ENCODE measurements at regions not wholly inside any gene's neighbourhood (a gene's known extent, or its start where the extent isn't known, plus 50 kb on each side); places are given as distances from the start of the nearest gene placed in this dataset.

DNA sequence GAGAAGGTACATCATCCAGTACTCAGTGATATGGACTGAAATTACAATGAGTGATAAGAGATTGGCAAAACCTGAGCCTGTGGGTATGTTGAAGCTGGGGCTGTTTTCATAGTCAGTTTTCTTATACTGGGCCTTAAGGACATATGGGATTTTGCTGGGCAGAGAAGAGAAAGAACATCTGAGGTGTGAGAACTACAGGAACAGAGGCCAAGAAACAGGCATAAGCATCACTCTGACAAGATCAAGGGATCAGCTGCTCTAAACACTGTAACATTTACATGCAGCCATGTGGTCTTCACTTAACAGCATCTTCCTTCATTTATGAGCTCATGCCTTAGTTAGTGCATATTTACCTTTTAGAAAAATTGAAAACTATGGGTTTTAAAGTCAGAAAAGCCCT lies 220.0 kb downstream of the TRIM36 start:
- intact Hi-C loops (cut with DNase I; ENCODE audit: low total_unique reads), result no loop called here
- TF ChIP-seq, protein P1, sequence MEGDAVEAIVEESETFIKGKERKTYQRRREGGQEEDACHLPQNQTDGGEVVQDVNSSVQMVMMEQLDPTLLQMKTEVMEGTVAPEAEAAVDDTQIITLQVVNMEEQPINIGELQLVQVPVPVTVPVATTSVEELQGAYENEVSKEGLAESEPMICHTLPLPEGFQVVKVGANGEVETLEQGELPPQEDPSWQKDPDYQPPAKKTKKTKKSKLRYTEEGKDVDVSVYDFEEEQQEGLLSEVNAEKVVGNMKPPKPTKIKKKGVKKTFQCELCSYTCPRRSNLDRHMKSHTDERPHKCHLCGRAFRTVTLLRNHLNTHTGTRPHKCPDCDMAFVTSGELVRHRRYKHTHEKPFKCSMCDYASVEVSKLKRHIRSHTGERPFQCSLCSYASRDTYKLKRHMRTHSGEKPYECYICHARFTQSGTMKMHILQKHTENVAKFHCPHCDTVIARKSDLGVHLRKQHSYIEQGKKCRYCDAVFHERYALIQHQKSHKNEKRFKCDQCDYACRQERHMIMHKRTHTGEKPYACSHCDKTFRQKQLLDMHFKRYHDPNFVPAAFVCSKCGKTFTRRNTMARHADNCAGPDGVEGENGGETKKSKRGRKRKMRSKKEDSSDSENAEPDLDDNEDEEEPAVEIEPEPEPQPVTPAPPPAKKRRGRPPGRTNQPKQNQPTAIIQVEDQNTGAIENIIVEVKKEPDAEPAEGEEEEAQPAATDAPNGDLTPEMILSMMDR (IDR thresholded peaks at IDR 0.05), result no peak

DNA sequence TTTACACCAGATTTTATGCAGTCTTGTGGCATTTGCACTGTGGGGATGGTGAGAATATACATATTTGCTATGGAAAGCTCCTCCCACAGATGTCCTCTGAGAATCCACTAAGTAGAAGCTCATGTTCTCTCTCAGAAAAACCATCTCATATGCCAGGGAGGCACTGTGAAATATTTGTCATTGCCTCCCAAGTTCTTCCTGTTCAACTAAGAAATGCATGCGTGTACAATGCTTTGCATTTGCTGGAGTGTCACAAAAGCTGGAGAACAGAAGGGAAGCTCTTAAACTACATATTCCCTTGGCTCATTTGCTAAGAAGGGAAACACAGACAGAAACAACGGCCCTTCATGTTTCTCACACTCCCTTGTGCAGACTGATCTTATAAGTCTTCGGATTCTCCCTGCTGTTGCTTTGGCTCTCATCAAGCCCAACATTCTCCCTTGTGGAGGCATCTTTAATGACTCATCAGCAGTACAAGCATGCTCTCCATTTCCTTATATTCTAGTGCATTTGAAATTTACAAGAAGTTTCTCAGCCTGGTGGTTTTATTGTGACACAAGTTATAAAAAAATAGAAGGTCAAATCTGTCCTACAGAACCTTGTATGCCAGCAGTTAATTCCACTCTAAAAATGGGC lies 220.6 kb downstream of the TRIM36 start:
- no peak overlapping the region for H3K4me3 ChIP-seq
- no peaks in the 10 kb centered on the region for H3K9me3 ChIP-seq
- no peaks in the 10 kb centered on the region for H3K27me3 ChIP-seq
- H3K36me3 ChIP-seq, result no peaks in the 10 kb centered on the region
- no peaks in the 10 kb centered on the region for H3K4me1 ChIP-seq
- TF ChIP-seq, protein P1 (IDR thresholded peaks at IDR 0.05), result no peak
- H3K27ac ChIP-seq, result no peak overlapping the region
- DNase-seq, result no peak
- intact Hi-C loops (cut with DNase I; ENCODE audit: low total_unique reads), result no loop called here

More for the DNA sequence above, 220.0 kb downstream of the TRIM36 start:
- Histone ChIP-seq H3K9me3 (no peaks in the 10 kb centered on the region), H3K27me3 (no peaks in the 10 kb centered on the region), H3K4me3 (no peak overlapping the region), H3K36me3 (no peaks in the 10 kb centered on the region), H3K4me1 (no peaks in the 10 kb centered on the region), H3K27ac (no peak overlapping the region)
- no peak for DNase-seq

DNA sequence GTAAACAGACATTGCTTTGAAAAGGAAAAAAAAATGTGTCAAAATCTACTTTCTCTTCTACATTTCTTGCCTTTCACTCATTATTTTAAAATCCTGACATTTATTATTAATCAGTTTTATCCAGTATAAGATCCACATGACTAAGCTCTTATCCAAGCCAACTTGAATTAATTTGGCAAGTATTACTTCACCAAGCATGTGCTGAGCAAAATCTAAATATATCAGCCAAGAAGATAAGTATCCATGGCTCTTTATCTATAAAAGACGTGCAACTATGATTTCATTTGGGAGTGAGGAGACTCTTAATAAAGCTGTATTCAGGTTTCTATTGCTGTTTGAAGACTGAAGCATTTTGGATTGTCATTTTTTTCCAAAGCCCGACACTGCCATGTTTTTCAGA lies 221.3 kb downstream of the TRIM36 start:
- no peaks in the 10 kb centered on the region for H3K36me3 ChIP-seq
- H3K4me3 ChIP-seq, result no peak overlapping the region
- H3K27ac ChIP-seq, result no peak overlapping the region
- intact Hi-C loops (cut with DNase I; ENCODE audit: low total_unique reads), result no loop called here
- H3K27me3 ChIP-seq, result no peaks in the 10 kb centered on the region
- no peaks in the 10 kb centered on the region for H3K4me1 ChIP-seq
- peaks cover 0 to 7% (median 2%) of the 10 kb centered on the region in 3 donors for H3K9me3 ChIP-seq
- DNase-seq, result no peak
- TF ChIP-seq, protein P1 (IDR thresholded peaks at IDR 0.05), result no peak

DNA sequence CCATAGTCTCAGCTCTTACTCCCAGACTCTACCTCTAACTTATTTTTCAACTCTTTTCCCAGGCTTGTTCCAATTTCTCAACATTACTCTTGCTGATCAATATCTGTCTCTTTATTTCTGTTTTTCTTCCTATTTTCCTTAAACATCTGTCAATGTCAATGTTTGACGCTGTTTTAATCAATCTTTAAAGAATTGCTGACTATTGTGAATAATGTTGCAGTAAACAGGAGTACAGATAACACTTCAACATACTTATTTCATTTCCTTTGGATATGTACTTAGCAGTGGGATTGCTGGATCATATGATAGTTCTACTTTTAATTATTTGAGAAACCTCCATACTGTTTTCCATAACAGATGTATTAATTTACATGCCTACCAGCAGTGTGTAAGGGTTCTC lies 229.0 kb downstream of the TRIM36 start:
- TF ChIP-seq, protein P1 (IDR thresholded peaks at IDR 0.05), result no peak
- intact Hi-C loops (cut with DNase I; ENCODE audit: low total_unique reads), result no loop called here

DNA sequence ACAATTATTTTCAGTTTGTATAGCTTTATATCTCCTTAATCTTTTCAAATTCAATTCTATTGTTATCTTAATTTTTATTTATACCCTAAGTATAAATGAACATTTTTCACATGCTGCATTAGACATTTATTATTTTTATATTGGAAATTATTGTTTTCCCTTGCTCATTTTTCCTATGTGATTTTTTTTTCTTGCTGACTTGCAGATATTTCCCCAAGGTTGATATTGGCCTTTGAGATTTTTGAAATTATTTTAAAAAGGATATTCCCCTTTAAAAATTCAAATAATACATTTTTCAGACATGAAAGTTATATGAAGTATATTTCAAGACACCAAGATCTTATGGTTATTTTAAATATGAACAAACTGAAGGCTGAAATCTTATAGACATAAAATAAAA lies 234.2 kb downstream of the TRIM36 start:
- no peaks in the 10 kb centered on the region for H3K27me3 ChIP-seq
- H3K4me3 ChIP-seq, result no peak overlapping the region
- DNase-seq, result no peak
- no peaks in the 10 kb centered on the region for H3K36me3 ChIP-seq
- H3K9me3 ChIP-seq, result peaks cover 4 to 10% (median 9%) of the 10 kb centered on the region in 3 donors
- H3K27ac ChIP-seq, result no peak overlapping the region
- intact Hi-C loops (cut with DNase I; ENCODE audit: low total_unique reads), result no loop called here
- H3K4me1 ChIP-seq, result no peaks in the 10 kb centered on the region
- TF ChIP-seq, protein P1 (IDR thresholded peaks at IDR 0.05), result no peak

More for the DNA sequence above, 229.0 kb downstream of the TRIM36 start:
- no peak overlapping the region for H3K27ac ChIP-seq
- H3K4me3 ChIP-seq, result no peak overlapping the region
- peaks cover 4 to 17% (median 12%) of the 10 kb centered on the region in 3 donors for H3K9me3 ChIP-seq
- no peaks in the 10 kb centered on the region for H3K36me3 ChIP-seq
- no peaks in the 10 kb centered on the region for H3K27me3 ChIP-seq
- no peaks in the 10 kb centered on the region for H3K4me1 ChIP-seq
- DNase-seq, result no peak
